Activated T-helper 17 cell treated with anti-CD3 and anti-CD28 coated beads, Interleukin-2, amount 50 U/mL, for 72 hours (primary cell): ENCODE measurements at regions not wholly inside any gene's neighbourhood (a gene's known extent, or its start where the extent isn't known, plus 50 kb on each side); places are given as distances from the start of the nearest gene placed in this dataset.

Source experiments
- ATAC-seq: fragments of 150-1000 bp; cut with Tn5 transposase; replicated peaks from 2 replicates; pipeline ENCODE4 v1.10.0; 2021; ENCODE audit warnings: mild to moderate bottlenecking, moderate library complexity
- H3K27ac Mint-ChIP-seq: one replicate; pipeline ENCODE4 v1.8.0; 2022; ENCODE audit warnings: mixed read lengths
- H3K27me3 Mint-ChIP-seq: one replicate; pipeline ENCODE4 v1.8.0; 2022; ENCODE audit warnings: mixed read lengths
- H3K36me3 Mint-ChIP-seq: one replicate; pipeline ENCODE4 v1.8.0; 2022; ENCODE audit warnings: low read depth, mild to moderate bottlenecking, mixed read lengths
- H3K4me1 Mint-ChIP-seq: one replicate; pipeline ENCODE4 v1.8.0; 2022; ENCODE audit warnings: mixed read lengths
- H3K4me3 Mint-ChIP-seq: one replicate; pipeline ENCODE4 v1.8.0; 2022; ENCODE audit warnings: mild to moderate bottlenecking, mixed read lengths
- H3K9me3 Mint-ChIP-seq: one replicate; pipeline ENCODE4 v1.8.0; 2022; ENCODE audit warnings: mixed read lengths

DNA sequence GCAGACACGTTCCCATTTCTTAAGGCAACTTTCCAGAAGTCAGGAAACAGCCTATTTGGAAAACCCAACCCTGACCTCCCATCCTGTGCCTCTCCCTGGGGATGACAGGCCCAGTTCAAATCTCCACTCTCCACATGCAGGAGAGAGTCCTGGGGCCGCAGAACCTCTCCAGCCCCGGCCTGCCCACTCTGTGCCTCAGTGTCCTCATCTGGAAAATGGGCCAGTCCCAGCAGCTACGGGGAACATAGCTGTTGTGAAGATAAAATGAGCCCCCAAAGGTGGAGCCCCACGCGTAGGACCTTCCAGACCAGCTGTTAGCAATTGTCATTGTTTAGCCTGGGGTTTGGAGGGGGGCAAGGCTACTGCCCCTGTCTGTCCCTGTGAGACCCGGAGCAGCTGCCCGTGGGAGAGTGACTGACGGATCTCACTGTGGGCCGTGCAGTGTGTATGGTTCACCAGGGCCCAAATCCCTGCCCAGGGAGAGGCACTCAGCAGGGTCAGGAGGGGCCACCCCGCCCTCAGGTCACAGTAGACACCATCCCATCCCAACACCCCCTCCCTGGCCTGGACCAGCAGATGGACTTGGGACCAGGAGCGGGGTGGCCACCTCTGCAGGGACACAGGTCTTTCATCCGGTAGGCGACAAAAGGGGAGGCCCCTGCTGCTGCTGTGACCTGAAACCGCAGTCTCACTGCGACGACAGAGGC lies 145.9 kb downstream of the CTTN start:
- no peak overlapping the region for H3K4me3 Mint-ChIP-seq
- no peak for ATAC-seq
- no peak overlapping the region for H3K27ac Mint-ChIP-seq
- H3K9me3 Mint-ChIP-seq: no peaks in the 10 kb centered on the region
- no peaks in the 10 kb centered on the region for H3K36me3 Mint-ChIP-seq
- no peaks in the 10 kb centered on the region for H3K4me1 Mint-ChIP-seq
- peaks cover 10% of the 10 kb centered on the region for H3K27me3 Mint-ChIP-seq

DNA sequence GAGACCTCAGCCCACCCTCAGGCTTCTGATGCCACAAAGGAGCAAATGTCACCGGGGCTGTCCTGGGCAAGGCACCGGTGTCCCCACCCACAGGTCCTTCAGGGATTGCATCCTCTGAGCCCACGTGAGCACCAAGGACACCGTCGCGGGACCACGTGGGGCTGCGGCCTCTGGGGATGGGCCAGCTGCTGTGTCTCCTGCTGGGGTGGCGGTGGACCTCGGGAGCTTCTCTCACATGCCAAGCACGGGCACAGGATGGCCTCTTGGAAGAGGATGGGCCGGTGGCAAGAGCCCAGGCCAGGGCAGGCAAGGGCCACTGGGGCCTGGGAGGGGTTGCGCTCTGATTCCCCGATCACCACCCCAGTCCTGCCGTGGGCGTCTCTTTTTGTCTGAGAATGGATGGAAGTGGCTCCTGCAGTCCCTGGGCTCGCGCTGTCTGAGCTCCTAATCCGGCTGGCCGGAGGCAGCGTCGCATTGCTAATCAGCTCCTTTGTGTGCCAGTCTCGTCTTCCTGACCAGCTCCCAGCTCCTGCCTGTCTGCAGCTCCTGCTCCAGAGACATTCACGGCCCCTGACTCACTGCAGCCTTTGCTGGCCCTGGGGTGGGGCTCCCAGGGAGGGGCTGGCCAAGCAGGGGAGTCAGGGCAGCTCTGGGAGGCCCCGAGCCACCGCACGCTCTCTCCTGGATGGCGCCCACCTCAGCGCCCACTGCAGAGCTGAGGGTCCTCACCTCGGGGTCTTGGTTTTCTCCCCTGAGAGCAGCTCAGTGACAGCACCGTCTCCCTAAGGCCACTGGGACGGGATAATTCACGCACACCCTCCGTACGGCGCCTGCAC lies 146.7 kb downstream of the CTTN start:
- peaks cover 10% of the 10 kb centered on the region for H3K27me3 Mint-ChIP-seq
- no peak overlapping the region for H3K27ac Mint-ChIP-seq
- no peak overlapping the region for H3K4me3 Mint-ChIP-seq
- no peak for ATAC-seq
- H3K9me3 Mint-ChIP-seq: no peaks in the 10 kb centered on the region
- no peaks in the 10 kb centered on the region for H3K36me3 Mint-ChIP-seq
- no peaks in the 10 kb centered on the region for H3K4me1 Mint-ChIP-seq

DNA sequence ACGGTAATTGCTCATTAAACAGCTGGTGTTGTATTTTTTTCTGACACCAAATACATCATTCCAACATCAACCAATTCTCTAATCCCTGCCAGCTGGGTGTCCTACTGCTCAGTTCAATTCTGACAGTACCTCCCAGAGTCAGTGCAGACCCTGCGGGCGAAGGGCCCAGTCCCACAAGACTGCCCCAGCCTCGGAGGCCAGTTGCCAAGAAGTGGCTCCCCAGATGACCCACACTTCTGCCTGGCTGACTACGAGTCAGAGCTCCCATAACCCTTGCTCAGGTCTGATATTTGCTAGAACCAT lies 147.2 kb downstream of the CTTN start:
- no peak for ATAC-seq
- Mint-ChIP-seq H3K27me3 (peaks cover 10% of the 10 kb centered on the region), H3K4me1 (no peaks in the 10 kb centered on the region), H3K4me3 (no peak overlapping the region), H3K36me3 (no peaks in the 10 kb centered on the region), H3K27ac (no peak overlapping the region), H3K9me3 (no peaks in the 10 kb centered on the region)

DNA sequence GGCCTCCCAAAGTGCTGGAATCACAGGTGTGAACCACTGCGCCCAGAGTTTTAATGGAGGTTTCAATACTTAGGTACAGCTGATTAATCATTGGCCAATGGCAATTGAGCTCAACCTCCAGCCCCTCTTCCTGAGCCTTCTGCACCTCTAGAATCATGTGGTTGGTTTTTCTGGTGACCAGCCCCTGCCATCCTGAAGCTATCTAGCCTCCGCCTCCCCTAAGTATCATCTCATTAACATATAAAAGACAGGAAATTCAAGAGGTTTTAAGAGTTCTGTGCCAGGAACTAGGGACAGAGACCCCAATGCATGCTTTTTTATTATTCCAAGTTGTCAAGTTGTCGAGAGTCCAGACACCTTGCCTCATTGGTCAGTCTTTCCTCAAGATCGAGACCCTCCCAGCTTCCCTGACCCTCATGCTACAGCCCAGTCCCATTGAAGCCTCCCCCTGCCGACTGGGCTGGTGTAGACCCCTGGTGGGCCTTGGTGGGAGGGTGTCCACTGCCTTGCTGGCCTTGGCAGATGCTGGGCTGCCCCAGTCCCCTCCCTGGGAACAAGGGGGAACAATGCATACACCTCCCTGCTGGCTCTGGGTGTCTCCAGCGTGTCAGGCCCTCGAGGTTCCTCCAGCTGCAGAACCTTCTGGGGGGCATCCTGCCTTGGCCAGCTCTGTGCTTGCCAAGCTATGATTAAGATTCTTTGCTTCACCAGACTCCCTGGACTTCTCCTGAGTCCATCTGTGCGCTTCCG lies 148.0 kb downstream of the CTTN start:
- Mint-ChIP-seq H3K27ac (no peak overlapping the region), H3K4me1 (no peaks in the 10 kb centered on the region), H3K9me3 (no peaks in the 10 kb centered on the region), H3K4me3 (no peak overlapping the region), H3K36me3 (no peaks in the 10 kb centered on the region), H3K27me3 (peaks cover 10% of the 10 kb centered on the region)
- ATAC-seq: no peak

DNA sequence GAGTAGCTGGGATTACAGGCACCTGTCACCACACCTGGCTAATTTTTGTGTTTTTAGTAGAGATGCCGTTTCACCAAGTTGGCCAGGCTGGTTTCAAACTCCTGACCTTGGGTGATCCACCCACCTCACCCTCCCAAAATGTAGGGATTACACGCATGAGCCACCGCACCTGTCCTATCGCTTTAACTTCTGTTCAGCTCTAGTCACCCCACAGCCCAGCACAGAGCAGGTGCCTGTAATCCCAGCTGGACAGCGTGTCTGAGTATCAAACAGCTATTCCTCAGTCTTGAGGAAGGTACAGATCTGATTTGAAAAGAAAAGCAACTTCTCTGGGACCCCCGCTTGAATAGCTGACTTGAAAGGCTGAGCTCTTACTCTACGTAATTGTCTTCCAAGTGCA lies 149.1 kb downstream of the CTTN start:
- H3K27ac Mint-ChIP-seq: no peak overlapping the region
- H3K27me3 Mint-ChIP-seq: peaks cover 10% of the 10 kb centered on the region
- no peaks in the 10 kb centered on the region for H3K4me1 Mint-ChIP-seq
- H3K9me3 Mint-ChIP-seq: no peaks in the 10 kb centered on the region
- ATAC-seq: no peak
- H3K36me3 Mint-ChIP-seq: no peaks in the 10 kb centered on the region
- H3K4me3 Mint-ChIP-seq: no peak overlapping the region

DNA sequence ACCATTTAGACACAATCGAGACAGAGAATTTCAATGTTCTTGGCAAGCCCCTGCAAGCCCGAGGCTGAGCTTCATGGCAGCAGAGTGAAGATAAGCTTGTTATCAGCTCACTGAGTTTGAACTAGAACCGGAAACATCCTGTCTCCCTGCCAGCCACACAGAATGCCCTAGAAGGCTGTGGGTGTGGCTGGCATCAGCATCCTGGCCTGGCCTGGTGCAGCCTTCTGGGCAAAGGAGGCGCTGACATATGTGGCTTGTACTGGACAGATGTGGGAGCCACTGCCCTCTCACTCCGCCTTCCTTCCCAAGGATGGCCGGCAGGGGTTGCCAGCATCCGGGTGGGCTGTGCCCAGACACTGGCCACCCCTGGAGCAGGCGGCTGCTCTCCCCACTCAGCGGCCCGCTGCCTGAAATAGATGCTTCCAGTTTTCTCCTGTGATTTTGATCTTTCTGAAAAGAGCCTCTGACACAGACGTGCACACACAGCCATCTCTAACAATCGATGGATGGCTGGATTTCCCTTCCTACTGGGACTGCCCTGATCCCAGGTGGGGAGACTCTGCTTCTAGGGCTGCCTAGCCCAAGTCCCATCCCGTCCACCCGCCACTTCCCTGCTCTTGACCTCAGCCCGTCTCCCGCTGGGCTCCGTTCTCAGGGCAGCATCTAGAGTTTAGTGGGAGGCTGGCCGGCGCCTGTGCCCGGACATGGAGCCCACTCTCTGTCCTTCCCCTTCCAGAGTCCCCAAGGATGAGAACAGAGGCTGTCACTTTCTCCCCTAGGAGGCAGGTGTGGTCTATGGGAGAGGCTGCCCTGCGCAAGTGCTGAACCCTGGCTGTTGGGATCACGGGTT lies 149.7 kb downstream of the CTTN start:
- H3K4me3 Mint-ChIP-seq: no peak overlapping the region
- H3K36me3 Mint-ChIP-seq: no peaks in the 10 kb centered on the region
- ATAC-seq: no peak
- H3K9me3 Mint-ChIP-seq: no peaks in the 10 kb centered on the region
- no peak overlapping the region for H3K27ac Mint-ChIP-seq
- no peaks in the 10 kb centered on the region for H3K4me1 Mint-ChIP-seq
- peaks cover 10% of the 10 kb centered on the region for H3K27me3 Mint-ChIP-seq

DNA sequence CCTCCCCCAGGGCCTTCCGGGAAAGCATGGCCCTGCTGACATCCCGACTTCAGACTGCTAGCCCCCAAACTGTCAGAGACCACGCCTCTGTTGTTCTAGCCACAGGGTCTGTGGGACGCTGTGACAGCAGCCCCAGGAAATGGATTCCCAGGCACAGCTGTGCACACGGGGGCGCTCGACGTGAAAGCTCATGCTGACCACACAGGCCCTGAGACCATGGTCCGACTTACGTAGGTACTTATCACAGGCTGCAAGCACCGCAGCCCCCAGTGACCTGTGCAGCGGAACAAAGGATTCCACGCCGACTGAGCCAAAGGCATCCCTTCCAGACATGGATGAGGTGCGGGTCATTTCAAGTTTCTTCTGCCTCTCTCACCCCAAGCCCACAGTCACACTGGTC lies 150.6 kb downstream of the CTTN start:
- no peaks in the 10 kb centered on the region for H3K36me3 Mint-ChIP-seq
- H3K4me3 Mint-ChIP-seq: no peak overlapping the region
- no peak overlapping the region for H3K27ac Mint-ChIP-seq
- no peaks in the 10 kb centered on the region for H3K4me1 Mint-ChIP-seq
- no peak for ATAC-seq
- peaks cover 10% of the 10 kb centered on the region for H3K27me3 Mint-ChIP-seq
- H3K9me3 Mint-ChIP-seq: no peaks in the 10 kb centered on the region

DNA sequence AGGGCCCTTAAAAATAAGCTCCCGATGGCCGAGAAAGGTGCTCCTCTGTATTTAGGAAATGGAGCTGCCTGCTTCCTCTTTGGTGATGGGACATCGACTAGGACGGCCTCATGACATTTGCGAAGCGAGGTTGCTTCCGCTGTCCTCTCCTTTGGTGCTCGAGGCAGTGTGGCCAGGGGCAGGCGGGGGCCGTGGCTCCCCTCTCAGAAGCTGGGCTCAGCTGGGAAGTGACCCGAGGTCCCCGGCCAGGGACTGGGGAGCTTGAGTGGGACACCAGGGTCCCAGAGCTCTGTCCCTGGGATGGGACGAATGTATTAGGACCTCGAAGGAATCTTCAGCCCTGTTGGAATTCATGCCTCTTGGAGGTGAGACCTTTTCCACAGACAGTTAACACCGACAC lies 151.1 kb downstream of the CTTN start:
- Mint-ChIP-seq H3K4me1 (no peaks in the 10 kb centered on the region), H3K27ac (no peak overlapping the region), H3K9me3 (no peaks in the 10 kb centered on the region), H3K27me3 (peaks cover 10% of the 10 kb centered on the region), H3K36me3 (no peaks in the 10 kb centered on the region), H3K4me3 (no peak overlapping the region)
- no peak for ATAC-seq

DNA sequence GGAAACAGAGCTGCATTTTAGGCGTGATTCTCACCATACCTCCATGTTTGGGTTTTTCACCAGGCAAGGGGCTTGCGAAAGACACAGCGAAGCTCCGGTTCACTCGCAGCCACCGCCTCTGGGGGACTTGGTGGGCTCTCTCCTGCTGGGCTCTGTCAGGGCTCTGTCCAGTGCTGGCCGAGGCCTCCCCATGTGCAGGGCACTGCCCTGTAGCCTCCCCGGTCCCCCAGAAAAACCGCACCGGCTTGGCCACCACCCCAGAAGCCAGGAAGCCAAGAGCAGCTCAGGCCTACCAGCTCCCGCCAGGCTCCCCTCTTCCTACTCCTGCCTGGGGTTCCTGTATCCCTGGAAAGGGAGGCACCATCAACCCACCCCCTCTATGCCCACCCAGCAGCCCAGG lies 151.5 kb downstream of the CTTN start:
- no peaks in the 10 kb centered on the region for H3K9me3 Mint-ChIP-seq
- no peaks in the 10 kb centered on the region for H3K4me1 Mint-ChIP-seq
- ATAC-seq: no peak
- H3K4me3 Mint-ChIP-seq: no peak overlapping the region
- no peaks in the 10 kb centered on the region for H3K36me3 Mint-ChIP-seq
- peaks cover 10% of the 10 kb centered on the region for H3K27me3 Mint-ChIP-seq
- no peak overlapping the region for H3K27ac Mint-ChIP-seq

DNA sequence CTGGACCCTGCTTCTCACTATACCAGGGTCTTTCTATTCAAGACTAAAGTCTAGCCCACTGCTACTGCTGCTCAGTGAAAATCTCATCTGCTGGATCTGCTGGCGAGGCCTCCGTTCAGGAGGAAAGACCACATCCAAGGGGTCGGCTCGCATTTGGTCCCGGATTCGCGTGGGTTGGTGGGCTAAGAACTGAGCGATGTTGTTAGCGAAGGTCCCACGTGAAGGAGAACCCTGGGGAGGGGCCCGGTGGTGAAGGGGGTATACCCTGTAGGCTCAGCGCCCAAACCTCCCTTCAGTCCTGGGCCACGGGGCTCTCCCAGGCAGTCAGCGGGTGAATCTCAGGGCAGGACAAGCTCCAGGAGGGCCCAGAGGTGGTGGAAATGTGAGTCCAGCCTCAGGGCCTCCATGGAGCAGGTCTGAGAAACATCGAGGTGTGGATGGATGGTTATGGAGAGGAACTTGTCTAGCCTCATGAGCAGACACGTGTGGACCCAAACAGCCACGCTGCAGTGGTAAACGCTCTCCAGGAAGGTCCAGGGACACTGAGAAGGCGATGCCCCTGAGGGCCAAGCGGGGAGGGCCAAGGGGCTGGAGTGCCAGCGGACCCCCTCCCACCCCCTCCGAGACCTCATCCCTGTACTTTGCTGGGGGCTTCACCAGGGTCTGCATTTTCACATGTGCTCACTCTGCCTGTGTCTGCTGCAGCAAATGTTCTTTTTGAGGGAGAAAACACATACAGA lies 152.3 kb downstream of the CTTN start:
- Mint-ChIP-seq H3K27me3 (peaks cover 13% of the 10 kb centered on the region), H3K27ac (no peak overlapping the region), H3K4me3 (no peak overlapping the region), H3K4me1 (no peaks in the 10 kb centered on the region), H3K9me3 (no peaks in the 10 kb centered on the region), H3K36me3 (no peaks in the 10 kb centered on the region)
- no peak for ATAC-seq

DNA sequence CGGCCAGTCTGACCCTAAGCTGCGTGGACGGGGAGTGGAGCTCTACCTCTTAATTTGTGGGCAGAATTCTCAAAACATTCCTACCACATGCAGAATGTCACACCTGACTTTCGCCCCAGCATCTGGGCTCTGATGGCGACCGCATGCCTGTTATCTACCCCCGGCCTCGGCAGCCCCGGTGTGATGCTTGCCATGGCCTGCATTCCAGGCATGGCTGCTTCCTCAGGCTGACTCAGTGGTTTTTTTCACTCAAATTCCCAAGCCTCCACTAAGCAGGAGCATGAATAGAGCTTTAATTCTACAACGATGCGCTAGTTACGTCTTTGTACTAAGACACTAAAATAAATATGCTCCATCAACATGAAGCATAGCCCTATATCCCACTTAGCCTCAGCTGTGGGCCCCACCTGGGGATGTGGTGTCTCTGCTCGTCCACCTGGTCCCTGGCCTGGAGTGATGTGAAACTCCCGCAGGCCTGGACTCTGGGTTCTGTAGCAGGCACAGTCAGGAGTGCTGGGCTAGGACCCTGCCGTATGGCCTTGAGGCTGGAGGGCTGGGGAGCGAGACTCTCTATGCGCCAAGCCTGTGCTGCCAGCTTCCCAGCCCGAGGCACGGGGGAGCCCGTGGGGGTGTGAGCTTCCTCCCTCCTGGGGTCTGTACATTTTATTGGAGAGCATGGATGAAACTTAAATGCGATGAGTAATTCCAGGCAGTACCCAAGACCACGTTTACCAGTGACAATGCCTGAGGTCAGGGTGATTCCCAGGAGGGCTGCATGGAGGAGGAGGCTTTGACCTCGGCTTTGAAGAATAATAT lies 153.2 kb downstream of the CTTN start:
- no peak for ATAC-seq
- H3K27ac Mint-ChIP-seq: no peak overlapping the region
- H3K36me3 Mint-ChIP-seq: no peaks in the 10 kb centered on the region
- H3K27me3 Mint-ChIP-seq: peaks cover 8% of the 10 kb centered on the region
- no peaks in the 10 kb centered on the region for H3K4me1 Mint-ChIP-seq
- no peaks in the 10 kb centered on the region for H3K9me3 Mint-ChIP-seq
- H3K4me3 Mint-ChIP-seq: no peak overlapping the region

DNA sequence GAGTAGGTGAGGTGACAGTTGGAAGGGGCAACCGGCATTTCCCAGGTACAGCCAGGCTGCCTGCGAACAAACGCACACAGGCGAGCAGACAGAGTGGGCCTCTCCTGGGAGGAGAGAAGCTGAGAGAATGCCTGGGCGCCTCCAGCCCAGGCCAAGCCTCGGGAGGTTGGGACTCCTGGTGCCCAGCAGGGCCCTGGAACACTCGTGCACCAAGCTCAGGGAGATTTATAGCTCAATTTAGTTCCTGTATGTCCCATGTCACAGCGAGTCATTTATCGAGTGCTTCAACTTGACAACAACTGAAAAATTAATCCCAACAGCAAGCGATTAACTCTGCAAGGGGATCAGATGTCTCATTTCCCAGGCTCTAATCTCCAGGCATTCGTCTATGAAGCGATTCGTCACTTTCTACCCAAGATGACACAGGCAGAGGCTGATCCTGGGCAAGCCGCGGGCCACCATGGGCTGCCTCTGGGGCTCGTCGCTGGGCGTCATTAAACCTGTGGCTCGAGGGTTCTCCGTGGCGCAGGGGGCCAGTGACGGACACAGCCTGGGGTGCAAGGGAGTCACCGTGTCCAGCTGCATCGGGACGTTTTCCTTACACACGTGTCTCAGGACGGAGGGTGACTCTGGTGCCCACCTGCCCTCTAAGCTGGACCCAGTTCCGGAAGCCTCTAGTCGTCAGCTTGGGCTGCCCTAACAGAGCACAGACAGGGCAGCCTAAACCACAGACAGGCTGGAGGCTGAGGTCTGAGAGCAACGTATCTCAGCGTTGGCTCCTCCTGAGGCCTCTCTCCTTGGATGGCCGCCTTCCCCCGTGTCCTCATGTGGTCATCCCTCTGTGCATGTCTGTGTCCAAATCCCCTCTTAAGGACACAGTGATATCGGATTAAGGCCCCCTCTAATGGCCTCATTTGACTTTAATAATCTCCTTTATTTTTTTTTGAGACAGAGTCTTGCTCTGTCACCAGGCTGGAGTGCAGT lies 154.1 kb downstream of the CTTN start:
- peaks cover 3% of the 10 kb centered on the region for H3K27me3 Mint-ChIP-seq
- no peak for ATAC-seq
- no peaks in the 10 kb centered on the region for H3K9me3 Mint-ChIP-seq
- no peak overlapping the region for H3K27ac Mint-ChIP-seq
- no peaks in the 10 kb centered on the region for H3K4me1 Mint-ChIP-seq
- H3K4me3 Mint-ChIP-seq: no peak overlapping the region
- no peaks in the 10 kb centered on the region for H3K36me3 Mint-ChIP-seq
